KMS-11 (cell line): ENCODE measurements at regions not wholly inside any gene's neighbourhood (a gene's known extent, or its start where the extent isn't known, plus 50 kb on each side); places are given as distances from the start of the nearest gene placed in this dataset.

Experiments used
- H2AFZ ChIP-seq: fragments of 200-600 bp; sonication (generic); 2 replicates; pipeline ENCODE4 v1.6.1; 2016; ENCODE audit warnings: antibody characterized with exemption, mixed run types, low read depth
- H3K27ac ChIP-seq: fragments of 200-600 bp; sonication (generic); 2 replicates; pipeline ENCODE4 v1.6.1; 2016; ENCODE audit warnings: mild to moderate bottlenecking, mixed run types
- H3K27me3 ChIP-seq: fragments of 200-600 bp; sonication (generic); 2 replicates; pipeline ENCODE4 v1.6.1; 2017; ENCODE audit warnings: mild to moderate bottlenecking, low read depth, mixed run types, moderate library complexity; ENCODE audit not compliant: insufficient read depth
- H3K36me3 ChIP-seq: fragments of 200-600 bp; sonication (generic); 2 replicates; pipeline ENCODE4 v1.6.1; 2017; ENCODE audit warnings: mild to moderate bottlenecking, mixed run types; ENCODE audit not compliant: insufficient read depth
- H3K4me1 ChIP-seq: fragments of 200-600 bp; sonication (generic); 2 replicates; pipeline ENCODE4 v1.6.1; 2016; ENCODE audit warnings: mild to moderate bottlenecking, low read depth, mixed run types; ENCODE audit not compliant: poor library complexity, severe bottlenecking
- H3K4me2 ChIP-seq: fragments of 200-600 bp; sonication (generic); 2 replicates; pipeline ENCODE4 v1.7.0; 2016; ENCODE audit warnings: mild to moderate bottlenecking, mixed run types
- H3K4me3 ChIP-seq: fragments of 200-600 bp; sonication (generic); IDR thresholded peaks from 2 replicates; pipeline ENCODE4 v1.6.1; 2017; ENCODE audit warnings: low read depth, low read length, mixed read lengths; ENCODE audit not compliant: insufficient read depth
- H3K79me2 ChIP-seq: fragments of 200-600 bp; sonication (generic); 2 replicates; pipeline ENCODE4 v1.6.1; 2016; ENCODE audit warnings: low read depth, mixed run types; ENCODE audit not compliant: insufficient read depth
- H3K9ac ChIP-seq: fragments of 200-600 bp; sonication (generic); 2 replicates; pipeline ENCODE4 v1.6.1; 2016; ENCODE audit warnings: mild to moderate bottlenecking, mixed run types
- H4K20me1 ChIP-seq: fragments of 200-600 bp; sonication (generic); 2 replicates; pipeline ENCODE4 v1.6.1; 2016; ENCODE audit warnings: mild to moderate bottlenecking, mixed run types; ENCODE audit not compliant: insufficient read depth
- TF ChIP-seq, protein P1 (sequence below): fragments of 200-600 bp; sonication (generic); conservative IDR thresholded peaks from 2 replicates; pipeline ENCODE4 v1.6.1; 2017; ENCODE audit warnings: low read depth, mild to moderate bottlenecking, antibody characterized with exemption, low read length, moderate library complexity, mixed read lengths

- TF ChIP-seq, protein P1, sequence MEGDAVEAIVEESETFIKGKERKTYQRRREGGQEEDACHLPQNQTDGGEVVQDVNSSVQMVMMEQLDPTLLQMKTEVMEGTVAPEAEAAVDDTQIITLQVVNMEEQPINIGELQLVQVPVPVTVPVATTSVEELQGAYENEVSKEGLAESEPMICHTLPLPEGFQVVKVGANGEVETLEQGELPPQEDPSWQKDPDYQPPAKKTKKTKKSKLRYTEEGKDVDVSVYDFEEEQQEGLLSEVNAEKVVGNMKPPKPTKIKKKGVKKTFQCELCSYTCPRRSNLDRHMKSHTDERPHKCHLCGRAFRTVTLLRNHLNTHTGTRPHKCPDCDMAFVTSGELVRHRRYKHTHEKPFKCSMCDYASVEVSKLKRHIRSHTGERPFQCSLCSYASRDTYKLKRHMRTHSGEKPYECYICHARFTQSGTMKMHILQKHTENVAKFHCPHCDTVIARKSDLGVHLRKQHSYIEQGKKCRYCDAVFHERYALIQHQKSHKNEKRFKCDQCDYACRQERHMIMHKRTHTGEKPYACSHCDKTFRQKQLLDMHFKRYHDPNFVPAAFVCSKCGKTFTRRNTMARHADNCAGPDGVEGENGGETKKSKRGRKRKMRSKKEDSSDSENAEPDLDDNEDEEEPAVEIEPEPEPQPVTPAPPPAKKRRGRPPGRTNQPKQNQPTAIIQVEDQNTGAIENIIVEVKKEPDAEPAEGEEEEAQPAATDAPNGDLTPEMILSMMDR: no peak
- H3K4me2 ChIP-seq: no peak overlapping the region
- H2AFZ ChIP-seq: no peak overlapping the region
- H3K9ac ChIP-seq: no peak overlapping the region
- H3K36me3 ChIP-seq: no peaks in the 10 kb centered on the region
- no peaks in the 10 kb centered on the region for H3K27me3 ChIP-seq
- no peak overlapping the region for H3K4me3 ChIP-seq
- H4K20me1 ChIP-seq: no peaks in the 10 kb centered on the region
- H3K4me1 ChIP-seq: no peaks in the 10 kb centered on the region
- no peak overlapping the region for H3K27ac ChIP-seq
- no peaks in the 10 kb centered on the region for H3K79me2 ChIP-seq
Measured at GRCh38 chr3:106824856-106825255, 552.4 kb upstream of the CCDC54 start.

DNA sequence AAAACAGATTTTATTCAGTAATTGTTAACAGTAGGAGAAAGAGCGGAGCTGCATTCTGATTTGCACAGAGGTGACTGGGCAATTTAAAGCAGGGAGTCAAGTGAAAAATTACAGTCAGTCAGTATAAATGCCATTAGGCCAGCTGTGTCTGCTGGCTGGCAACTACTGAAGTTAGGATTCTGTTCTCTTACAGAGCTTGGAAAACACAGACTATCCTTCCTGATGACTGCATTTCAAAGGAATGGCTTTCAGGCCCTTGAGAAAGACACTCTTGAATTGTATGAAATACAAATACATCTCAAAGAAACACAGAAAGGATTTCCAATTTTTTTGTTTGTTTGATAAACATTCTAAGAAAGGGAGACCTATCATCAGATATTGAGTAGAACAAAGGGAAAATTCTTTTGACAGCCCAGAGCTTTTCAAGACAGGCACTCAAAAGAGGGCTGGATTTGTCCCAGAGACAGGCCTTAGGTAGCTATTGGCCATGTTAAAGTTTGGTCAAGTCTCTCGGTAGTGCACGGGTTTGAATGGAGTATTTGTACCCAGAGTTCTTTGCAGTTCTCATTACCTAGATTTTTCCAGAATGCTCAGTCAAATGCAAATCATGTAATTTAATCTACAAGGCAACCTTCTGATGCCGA lies 551.2 kb upstream of the CCDC54 start:
- H3K9ac ChIP-seq: no peak overlapping the region
- TF ChIP-seq, protein P1: no peak
- H3K4me3 ChIP-seq: no peak overlapping the region
- H3K79me2 ChIP-seq: no peaks in the 10 kb centered on the region
- no peak overlapping the region for H2AFZ ChIP-seq
- no peak overlapping the region for H3K27ac ChIP-seq
- no peaks in the 10 kb centered on the region for H3K4me1 ChIP-seq
- no peak overlapping the region for H3K4me2 ChIP-seq
- no peaks in the 10 kb centered on the region for H3K36me3 ChIP-seq
- H3K27me3 ChIP-seq: no peaks in the 10 kb centered on the region
- no peaks in the 10 kb centered on the region for H4K20me1 ChIP-seq

- Histone ChIP-seq H3K79me2 (no peaks in the 10 kb centered on the region), H3K27me3 (no peaks in the 10 kb centered on the region), H3K36me3 (no peaks in the 10 kb centered on the region), H3K27ac (no peak overlapping the region), H2AFZ (no peak overlapping the region), H3K9ac (no peak overlapping the region), H3K4me2 (no peak overlapping the region), H3K4me3 (no peak overlapping the region), H4K20me1 (no peaks in the 10 kb centered on the region), H3K4me1 (no peaks in the 10 kb centered on the region)
- TF ChIP-seq, protein P1: no peak
Measured at GRCh38 chr3:106826791-106827311, 550.4 kb upstream of the CCDC54 start.

DNA sequence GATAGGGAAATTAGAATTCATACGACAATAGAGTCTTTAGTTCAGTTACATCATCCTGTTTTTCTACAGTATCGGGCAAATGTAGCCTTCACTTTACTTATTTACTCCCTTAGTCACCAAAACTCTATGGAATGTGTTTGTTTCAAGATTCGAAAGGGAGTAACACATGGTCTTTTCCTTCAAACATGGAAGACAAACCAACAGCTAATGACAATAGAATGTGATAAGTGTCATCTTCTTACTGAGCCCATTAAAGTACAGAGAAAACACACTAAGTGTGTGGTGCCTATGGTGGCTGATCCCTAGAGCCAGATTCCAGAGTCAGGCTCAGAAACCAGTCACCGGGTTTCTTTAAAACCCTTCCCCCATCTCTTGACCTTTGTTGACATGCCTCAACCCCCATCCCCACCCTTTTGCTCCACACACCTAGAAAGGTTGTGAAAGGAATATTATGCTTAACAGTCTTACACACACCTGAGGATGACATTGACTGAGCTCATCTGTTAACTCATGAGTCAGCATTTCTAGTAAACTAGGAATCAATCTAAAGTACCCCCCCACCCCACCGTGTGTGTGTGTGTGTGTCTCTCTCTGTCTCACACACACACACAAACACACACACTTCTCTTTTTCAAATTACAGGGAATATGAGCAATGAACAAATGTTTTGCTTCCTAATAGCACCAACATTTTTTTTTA lies 549.6 kb upstream of the CCDC54 start:
- Histone ChIP-seq H2AFZ (no peak overlapping the region), H3K4me3 (no peak overlapping the region), H4K20me1 (no peaks in the 10 kb centered on the region), H3K4me2 (no peak overlapping the region), H3K4me1 (no peaks in the 10 kb centered on the region), H3K27ac (no peak overlapping the region), H3K27me3 (no peaks in the 10 kb centered on the region), H3K79me2 (no peaks in the 10 kb centered on the region), H3K36me3 (no peaks in the 10 kb centered on the region), H3K9ac (no peak overlapping the region)
- TF ChIP-seq, protein P1: no peak
